Rectal smooth muscle tissue (tissue), 1 donor: ENCODE measurements at regions not wholly inside any gene's neighbourhood (a gene's known extent, or its start where the extent isn't known, plus 50 kb on each side); places are given as distances from the start of the nearest gene placed in this dataset.
"Not testable (repeated sequence)": the region's sequence is repeated elsewhere in the genome, so short reads cannot be mapped to it uniquely, and the experiment has no call there.

Source experiments
- H3K27ac ChIP-seq: one replicate; pipeline ENCODE4 v1.7.0; 2013; ENCODE audit warnings: low read depth, low read length, inconsistent platforms
- H3K27me3 ChIP-seq: one replicate; pipeline ENCODE4 v1.7.0; 2013; ENCODE audit warnings: low read length; ENCODE audit not compliant: control insufficient read depth, insufficient read depth
- H3K36me3 ChIP-seq: one replicate; pipeline ENCODE4 v1.7.0; 2013; ENCODE audit warnings: low read length; ENCODE audit not compliant: control insufficient read depth, insufficient read depth
- H3K4me1 ChIP-seq: one replicate; pipeline ENCODE4 v1.7.0; 2013; ENCODE audit warnings: low read length; ENCODE audit not compliant: control insufficient read depth, insufficient read depth
- H3K4me3 ChIP-seq: one replicate; pipeline ENCODE4 v1.7.0; 2013; ENCODE audit warnings: low read length
- H3K9ac ChIP-seq: one replicate; pipeline ENCODE4 v1.7.0; 2013; ENCODE audit warnings: low read length

GRCh38 chr9:126058591-126058990, 268.0 kb upstream of the MVB12B start:
- H3K4me1 ChIP-seq = no peaks in the 10 kb centered on the region
- no peak overlapping the region for H3K9ac ChIP-seq
- no peaks in the 10 kb centered on the region for H3K36me3 ChIP-seq
- peaks cover 2% of the 10 kb centered on the region for H3K27me3 ChIP-seq
- H3K4me3 ChIP-seq = no peak overlapping the region
- H3K27ac ChIP-seq = no peak overlapping the region

- H3K27me3 ChIP-seq = peaks cover 2% of the 10 kb centered on the region
Measured at GRCh38 chr9:126061575-126061974, 265.1 kb upstream of the MVB12B start.

GRCh38 chr9:126062158-126062886, 264.3 kb upstream of the MVB12B start:
- no peak overlapping the region for H3K9ac ChIP-seq
- H3K4me1 ChIP-seq = no peaks in the 10 kb centered on the region
- H3K4me3 ChIP-seq = no peak overlapping the region
- H3K27ac ChIP-seq = no peak overlapping the region
- H3K36me3 ChIP-seq = no peaks in the 10 kb centered on the region
- H3K27me3 ChIP-seq = peaks cover 2% of the 10 kb centered on the region

More at GRCh38 chr9:126061575-126061974, 265.1 kb upstream of the MVB12B start:
- Histone ChIP-seq H3K36me3 (no peaks in the 10 kb centered on the region), H3K4me3 (no peak overlapping the region), H3K4me1 (no peaks in the 10 kb centered on the region), H3K9ac (no peak overlapping the region), H3K27ac (no peak overlapping the region)

- no peaks in the 10 kb centered on the region for H3K4me1 ChIP-seq
Measured at GRCh38 chr9:126063326-126063725, 263.3 kb upstream of the MVB12B start.

GRCh38 chr9:126066131-126066530, 260.5 kb upstream of the MVB12B start:
- Histone ChIP-seq H3K4me3 (no peak overlapping the region), H3K27ac (no peak overlapping the region), H3K36me3 (no peaks in the 10 kb centered on the region), H3K27me3 (peaks cover 2% of the 10 kb centered on the region), H3K9ac (no peak overlapping the region), H3K4me1 (no peaks in the 10 kb centered on the region)

More at GRCh38 chr9:126063326-126063725, 263.3 kb upstream of the MVB12B start:
- no peak overlapping the region for H3K9ac ChIP-seq
- no peak overlapping the region for H3K27ac ChIP-seq
- H3K36me3 ChIP-seq = no peaks in the 10 kb centered on the region
- peaks cover 2% of the 10 kb centered on the region for H3K27me3 ChIP-seq
- H3K4me3 ChIP-seq = no peak overlapping the region

- H3K36me3 ChIP-seq = no peaks in the 10 kb centered on the region
- H3K4me1 ChIP-seq = no peaks in the 10 kb centered on the region
- H3K27me3 ChIP-seq = peaks cover 2% of the 10 kb centered on the region
- H3K9ac ChIP-seq = no peak overlapping the region
- no peak overlapping the region for H3K27ac ChIP-seq
- H3K4me3 ChIP-seq = no peak overlapping the region
Measured at GRCh38 chr9:126067031-126067734, 259.4 kb upstream of the MVB12B start.

GRCh38 chr9:126068534-126069230, 257.9 kb upstream of the MVB12B start:
- Histone ChIP-seq H3K4me1 (no peaks in the 10 kb centered on the region), H3K27me3 (no peaks in the 10 kb centered on the region), H3K27ac (no peak overlapping the region), H3K36me3 (no peaks in the 10 kb centered on the region), H3K9ac (no peak overlapping the region), H3K4me3 (no peak overlapping the region)

GRCh38 chr9:126069400-126069955, 257.2 kb upstream of the MVB12B start:
- no peak overlapping the region for H3K4me3 ChIP-seq
- no peak overlapping the region for H3K27ac ChIP-seq
- no peak overlapping the region for H3K9ac ChIP-seq
- no peaks in the 10 kb centered on the region for H3K36me3 ChIP-seq
- H3K27me3 ChIP-seq = no peaks in the 10 kb centered on the region
- no peaks in the 10 kb centered on the region for H3K4me1 ChIP-seq

GRCh38 chr9:126070058-126070655, 256.5 kb upstream of the MVB12B start:
- Histone ChIP-seq H3K27me3 (no peaks in the 10 kb centered on the region), H3K9ac (no peak overlapping the region), H3K4me1 (no peaks in the 10 kb centered on the region), H3K27ac (no peak overlapping the region), H3K36me3 (no peaks in the 10 kb centered on the region), H3K4me3 (no peak overlapping the region)

- Histone ChIP-seq H3K9ac (no peak overlapping the region), H3K27me3 (no peaks in the 10 kb centered on the region), H3K27ac (no peak overlapping the region), H3K36me3 (no peaks in the 10 kb centered on the region), H3K4me1 (no peaks in the 10 kb centered on the region), H3K4me3 (no peak overlapping the region)
Measured at GRCh38 chr9:126071076-126071750, 255.4 kb upstream of the MVB12B start.

- H3K4me1 ChIP-seq, H3K4me3 ChIP-seq, H3K27me3 ChIP-seq, H3K9ac ChIP-seq, H3K27ac ChIP-seq, H3K36me3 ChIP-seq: not testable (repeated sequence)
Measured at GRCh38 chr9:126077656-126078055, 249.0 kb upstream of the MVB12B start.
